Suprapubic skin (tissue), 4 donors: ENCODE measurements at regions not wholly inside any gene's neighbourhood (a gene's known extent, or its start where the extent isn't known, plus 50 kb on each side); places are given as distances from the start of the nearest gene placed in this dataset.

ENCODE experiments used
- POLR2A ChIP-seq, 2 donors: fragments of 450-650 bp; IDR thresholded peaks; one replicate each; pipeline ENCODE4 v1.6.1; 2017; ENCODE audit warnings: antibody characterized with exemption in 2 of 2, mild to moderate bottlenecking in 2 of 2, moderate library complexity in 2 of 2
- POLR2AphosphoS5 ChIP-seq, 3 donors: sonication (generic); formaldehyde crosslinking; IDR thresholded peaks; one replicate each; pipeline ENCODE4 v1.6.1; 2017; ENCODE audit warnings: antibody characterized with exemption in 3 of 3
- TF ChIP-seq, protein P1 (sequence below), 2 donors: fragments of 200-600 bp in 1 of 2; fragments of 450-650 bp in 1 of 2; sonication (generic) in 1 of 2; IDR thresholded peaks; one replicate each; pipeline ENCODE4 v1.5.1; 2016 to 2019; ENCODE audit warnings: antibody characterized with exemption in 2 of 2, mild to moderate bottlenecking in 1 of 2, moderate library complexity in 1 of 2

DNA sequence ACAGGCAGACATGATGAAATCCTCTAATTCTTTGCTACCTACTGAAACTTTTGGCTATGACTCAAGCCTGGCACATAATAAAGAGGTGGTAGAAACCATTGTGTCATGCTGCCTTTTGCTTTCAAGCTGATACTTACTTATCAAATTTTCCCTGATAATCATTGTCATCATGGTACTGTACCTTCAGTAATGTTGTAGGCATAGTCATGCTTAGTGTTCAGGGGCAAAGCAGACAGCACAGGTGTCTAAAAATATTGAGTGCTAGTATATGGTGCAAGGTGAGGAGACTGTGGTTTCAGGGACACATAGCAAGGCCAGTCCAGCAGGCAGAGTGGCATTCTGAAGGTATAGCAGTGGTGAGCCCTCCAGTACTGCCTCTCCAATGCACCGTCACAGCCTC is 226.9 kb upstream of the DEPDC1 start:
- TF ChIP-seq POLR2A (IDR thresholded peaks at IDR 0.05), result no peak
- TF ChIP-seq, protein P1, sequence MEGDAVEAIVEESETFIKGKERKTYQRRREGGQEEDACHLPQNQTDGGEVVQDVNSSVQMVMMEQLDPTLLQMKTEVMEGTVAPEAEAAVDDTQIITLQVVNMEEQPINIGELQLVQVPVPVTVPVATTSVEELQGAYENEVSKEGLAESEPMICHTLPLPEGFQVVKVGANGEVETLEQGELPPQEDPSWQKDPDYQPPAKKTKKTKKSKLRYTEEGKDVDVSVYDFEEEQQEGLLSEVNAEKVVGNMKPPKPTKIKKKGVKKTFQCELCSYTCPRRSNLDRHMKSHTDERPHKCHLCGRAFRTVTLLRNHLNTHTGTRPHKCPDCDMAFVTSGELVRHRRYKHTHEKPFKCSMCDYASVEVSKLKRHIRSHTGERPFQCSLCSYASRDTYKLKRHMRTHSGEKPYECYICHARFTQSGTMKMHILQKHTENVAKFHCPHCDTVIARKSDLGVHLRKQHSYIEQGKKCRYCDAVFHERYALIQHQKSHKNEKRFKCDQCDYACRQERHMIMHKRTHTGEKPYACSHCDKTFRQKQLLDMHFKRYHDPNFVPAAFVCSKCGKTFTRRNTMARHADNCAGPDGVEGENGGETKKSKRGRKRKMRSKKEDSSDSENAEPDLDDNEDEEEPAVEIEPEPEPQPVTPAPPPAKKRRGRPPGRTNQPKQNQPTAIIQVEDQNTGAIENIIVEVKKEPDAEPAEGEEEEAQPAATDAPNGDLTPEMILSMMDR (IDR thresholded peaks at IDR 0.05), result no peak
- no peak for TF ChIP-seq POLR2AphosphoS5 (IDR thresholded peaks at IDR 0.05)
